SIG-M5 treated with dmso at 0.1 percent for 504 hours (cell line): ENCODE measurements at regions not wholly inside any gene's neighbourhood (a gene's known extent, or its start where the extent isn't known, plus 50 kb on each side); places are given as distances from the start of the nearest gene placed in this dataset.
A peak's percentile ranks its signal among the peaks of the same experiment; 100 is the strongest.
"Not testable (repeated sequence)": the region's sequence is repeated elsewhere in the genome, so short reads cannot be mapped to it uniquely, and the experiment has no call there.

Experiments used
- DNase-seq: peaks from one replicate; lab custom pipeline; 2025; ENCODE audit not compliant: unreplicated experiment; lab: John Stamatoyannopoulos, UW

GRCh38 chr17:63171428-63172393, 205.7 kb downstream of the TANC2 start:
- DNase-seq, result no peak

DNA sequence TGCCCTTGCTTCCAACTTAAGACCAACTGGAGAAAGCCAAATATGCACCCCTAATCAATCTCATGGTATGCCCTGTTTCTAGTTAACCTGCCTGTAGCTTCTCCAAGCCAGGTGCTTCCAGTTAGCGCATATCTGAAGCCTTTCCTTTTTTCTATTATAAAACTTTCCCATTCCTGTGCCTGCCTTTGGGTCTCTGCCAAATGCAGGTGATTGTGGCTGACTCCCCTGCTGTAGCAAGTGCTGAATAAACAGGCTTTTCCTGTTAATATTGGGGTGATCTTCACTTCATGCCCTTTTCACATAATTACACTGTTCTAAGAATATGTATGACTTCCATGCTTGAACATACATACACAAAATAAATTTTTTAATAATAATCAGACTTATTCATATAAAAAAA, 207.4 kb downstream of the TANC2 start:
- DNase-seq, result no peak

DNA sequence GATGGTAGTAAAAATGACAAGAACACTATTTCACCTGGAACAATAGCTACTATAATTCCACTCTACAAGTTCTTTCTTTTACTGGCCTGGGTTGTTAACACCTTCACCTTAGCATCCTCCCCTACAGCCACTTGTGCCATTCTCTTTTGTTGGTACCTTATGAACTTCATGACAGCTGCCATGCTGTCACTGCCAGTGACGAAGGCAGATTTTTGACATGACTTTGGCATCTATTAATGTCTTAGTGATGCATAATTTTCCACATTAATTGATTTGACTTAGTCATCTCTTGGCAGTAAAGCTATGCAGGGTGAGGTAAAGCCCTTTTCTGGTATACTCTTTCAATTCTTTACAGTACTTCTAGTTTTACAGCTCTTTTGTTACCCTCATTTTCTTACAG, 207.9 kb downstream of the TANC2 start:
- no peak for DNase-seq

GRCh38 chr17:63178530-63178929, 212.5 kb downstream of the TANC2 start:
- no peak for DNase-seq

DNA sequence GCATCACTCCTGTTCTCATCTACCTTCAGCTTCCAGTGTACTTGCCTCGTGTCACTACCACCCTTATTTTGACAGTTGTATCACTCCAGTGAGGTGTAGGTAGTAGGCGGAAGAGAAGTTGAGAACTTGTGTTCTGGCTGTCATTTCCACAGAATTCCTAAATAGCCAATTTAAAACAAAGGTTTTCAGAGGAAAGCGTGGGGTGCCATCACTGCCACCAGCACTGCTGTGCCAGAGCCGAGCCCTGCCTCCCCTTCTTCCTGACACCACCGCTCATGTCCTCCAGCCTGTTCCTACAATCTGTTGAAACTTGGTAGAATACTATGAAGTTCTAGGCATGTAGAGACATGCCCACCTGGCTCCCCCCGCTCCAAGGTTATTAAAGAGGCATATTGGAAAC, 215.8 kb downstream of the TANC2 start:
- no peak for DNase-seq

GRCh38 chr17:63185420-63185819, 219.4 kb downstream of the TANC2 start:
- DNase-seq, result no peak

DNA sequence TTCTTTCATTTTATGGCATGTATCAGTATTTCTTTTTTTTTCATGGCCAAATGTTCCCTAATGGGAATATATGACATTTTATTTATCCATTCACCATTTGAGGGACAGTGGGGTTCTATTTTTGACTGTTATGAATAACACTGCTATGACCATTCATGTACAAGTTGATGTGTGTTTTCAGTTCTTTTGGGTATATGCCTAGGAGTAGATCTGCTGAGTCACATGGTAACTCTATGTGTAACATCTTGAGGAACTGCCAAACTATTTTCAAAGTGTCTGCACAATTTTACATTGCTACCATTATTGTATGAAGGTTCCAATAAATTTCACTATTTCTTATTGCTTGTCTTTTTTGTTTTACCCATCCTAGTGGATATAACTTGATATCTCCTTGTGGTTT, 223.0 kb downstream of the TANC2 start:
- DNase-seq, result peak; percentile 30

DNA sequence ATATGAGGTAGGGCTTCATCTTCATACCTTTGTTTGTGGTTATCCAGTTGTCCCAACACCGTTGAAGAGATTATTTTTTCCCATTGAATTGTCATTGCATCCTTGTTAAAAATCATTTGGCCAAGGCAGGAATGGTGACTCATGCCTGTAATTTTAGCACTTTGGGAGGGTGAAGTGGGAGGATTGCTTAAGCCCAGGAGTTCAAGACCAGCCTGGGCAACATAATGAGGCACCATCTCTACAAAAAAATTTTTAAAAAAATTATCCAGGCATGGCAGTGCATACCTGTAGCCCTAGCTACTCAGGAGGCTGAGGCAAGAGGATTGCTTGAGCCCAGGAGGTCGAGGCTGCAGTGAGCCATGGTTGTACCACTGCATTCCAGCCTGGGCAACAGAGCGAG, 223.9 kb downstream of the TANC2 start:
- DNase-seq, result no peak

DNA sequence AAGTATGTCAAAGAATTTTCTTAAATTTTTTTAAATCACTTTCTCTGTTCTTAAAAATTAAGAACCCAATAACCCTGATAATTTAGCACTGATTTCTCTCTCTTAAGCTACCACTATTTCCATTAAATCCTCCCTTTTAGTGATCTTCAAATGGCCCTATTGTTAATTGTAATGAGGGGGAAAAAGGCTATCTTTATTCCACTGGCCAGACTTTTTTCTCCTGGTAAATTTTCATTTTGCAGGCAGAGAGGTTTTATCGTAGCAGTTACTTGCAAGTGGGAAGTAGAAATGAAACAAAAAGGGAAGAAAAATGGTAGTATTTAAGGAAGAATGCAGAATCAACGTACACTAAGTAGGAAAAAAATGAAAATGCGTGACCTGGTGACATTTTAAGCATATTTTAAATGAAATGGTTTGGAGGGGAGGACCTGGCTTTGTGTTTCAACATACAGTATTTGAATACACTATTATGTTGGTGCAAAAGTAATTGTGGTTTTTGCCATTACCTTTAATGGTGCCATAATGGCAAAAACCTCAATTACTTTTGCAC, 224.9 kb downstream of the TANC2 start:
- DNase-seq, result no peak

DNA sequence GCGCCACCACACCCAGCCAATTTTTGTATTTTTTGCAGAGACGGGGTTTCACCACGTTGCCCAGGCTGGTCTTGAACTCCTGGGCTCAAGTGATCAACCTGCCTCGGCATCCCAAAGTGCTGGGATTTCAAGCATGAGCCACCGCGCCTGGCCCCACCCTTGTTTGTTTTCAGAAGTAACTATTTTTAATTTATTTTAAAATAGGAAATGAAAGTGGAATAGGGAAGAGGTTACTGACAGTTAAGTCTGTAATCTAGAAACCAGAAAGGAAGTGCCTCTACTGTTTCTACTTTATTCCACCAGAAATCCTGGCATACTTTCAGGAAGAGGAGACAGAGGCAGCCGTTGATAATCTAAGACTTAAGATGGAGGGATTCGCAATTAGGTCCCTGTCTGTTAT, 225.6 kb downstream of the TANC2 start:
- DNase-seq, result peak; percentile 95

- DNase-seq, result no peak
These were observed 227.8 kb downstream of the TANC2 start for GRCh38 chr17:63193827-63194226.

GRCh38 chr17:63196772-63197335, 230.8 kb downstream of the TANC2 start:
- no peak for DNase-seq

GRCh38 chr17:63203652-63204051, 237.6 kb downstream of the TANC2 start:
- no peak for DNase-seq

GRCh38 chr17:63221939-63222338, 224.2 kb downstream of the CYB561 start:
- DNase-seq, result peak; percentile 29

DNA sequence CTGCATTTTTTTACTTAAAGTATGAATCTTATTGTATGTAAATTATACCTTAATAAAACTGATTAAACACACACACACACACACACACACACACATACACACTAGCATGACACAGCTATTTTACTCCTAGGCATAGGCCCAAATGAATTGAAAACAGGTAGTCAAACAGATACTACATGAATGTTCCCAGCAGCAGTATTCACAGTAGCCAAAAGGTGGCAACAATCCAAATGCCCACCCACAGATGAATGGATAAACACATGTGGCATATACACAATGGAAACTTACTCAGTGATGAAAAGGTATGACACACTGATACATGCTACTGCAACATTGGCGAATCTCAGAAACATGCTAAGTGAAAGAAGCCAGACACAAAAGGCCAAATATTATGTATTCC, 223.5 kb downstream of the CYB561 start:
- DNase-seq, result no peak

DNA sequence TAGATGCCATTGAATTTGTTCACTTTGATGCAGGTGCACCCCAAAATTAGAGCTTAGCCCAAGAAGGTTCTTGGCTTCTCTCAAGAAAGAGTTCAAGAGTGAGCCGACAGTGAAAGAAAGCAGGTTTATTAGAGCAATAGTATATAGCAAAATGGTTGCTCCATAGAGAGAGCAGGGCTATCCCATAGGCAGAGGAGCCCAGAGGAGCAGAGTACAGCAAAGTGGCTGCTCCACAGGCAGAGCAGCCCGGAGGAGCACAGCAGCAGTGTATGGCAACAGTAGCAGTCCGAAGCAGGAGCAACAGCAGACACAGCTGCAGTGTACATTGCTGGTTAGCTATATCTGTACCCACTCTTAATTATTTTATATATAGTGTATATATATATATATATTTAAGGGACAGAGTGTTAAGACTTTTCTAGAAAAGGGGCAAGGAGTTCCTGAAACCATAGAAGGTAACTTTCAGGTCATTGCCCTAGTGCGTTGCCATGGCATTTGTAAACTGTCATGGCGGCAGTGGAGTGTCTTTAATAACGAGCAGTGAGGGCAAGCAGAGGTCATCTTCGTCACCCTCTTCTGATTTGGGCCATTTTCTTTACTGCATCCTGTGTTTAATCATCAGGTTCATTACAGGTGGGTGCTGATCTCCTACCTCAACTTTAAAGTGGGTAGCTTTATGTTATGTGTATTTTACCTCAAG, 222.7 kb downstream of the CYB561 start:
- no peak for DNase-seq

DNA sequence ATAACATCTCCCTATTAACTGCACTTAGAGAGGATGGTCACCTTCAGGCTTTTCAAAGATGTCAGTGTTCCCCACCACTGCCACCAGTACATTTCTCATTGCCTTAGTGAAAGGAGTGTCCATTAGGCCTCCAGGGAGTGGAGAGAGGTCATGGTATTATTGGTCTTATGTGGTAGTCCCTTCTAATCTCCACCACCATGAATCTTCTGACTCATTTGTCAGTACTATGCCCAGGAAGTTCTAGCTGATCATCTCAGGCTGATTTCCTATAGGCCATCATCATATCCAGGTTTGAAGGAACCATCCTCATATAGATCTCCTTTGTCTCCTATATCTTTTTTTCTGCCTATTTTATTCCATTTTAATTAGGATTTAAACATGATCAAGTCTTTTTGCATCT, 221.5 kb downstream of the CYB561 start:
- no peak for DNase-seq

- not testable (repeated sequence) for DNase-seq
These were observed 219.4 kb downstream of the CYB561 start for GRCh38 chr17:63226720-63227119.

DNA sequence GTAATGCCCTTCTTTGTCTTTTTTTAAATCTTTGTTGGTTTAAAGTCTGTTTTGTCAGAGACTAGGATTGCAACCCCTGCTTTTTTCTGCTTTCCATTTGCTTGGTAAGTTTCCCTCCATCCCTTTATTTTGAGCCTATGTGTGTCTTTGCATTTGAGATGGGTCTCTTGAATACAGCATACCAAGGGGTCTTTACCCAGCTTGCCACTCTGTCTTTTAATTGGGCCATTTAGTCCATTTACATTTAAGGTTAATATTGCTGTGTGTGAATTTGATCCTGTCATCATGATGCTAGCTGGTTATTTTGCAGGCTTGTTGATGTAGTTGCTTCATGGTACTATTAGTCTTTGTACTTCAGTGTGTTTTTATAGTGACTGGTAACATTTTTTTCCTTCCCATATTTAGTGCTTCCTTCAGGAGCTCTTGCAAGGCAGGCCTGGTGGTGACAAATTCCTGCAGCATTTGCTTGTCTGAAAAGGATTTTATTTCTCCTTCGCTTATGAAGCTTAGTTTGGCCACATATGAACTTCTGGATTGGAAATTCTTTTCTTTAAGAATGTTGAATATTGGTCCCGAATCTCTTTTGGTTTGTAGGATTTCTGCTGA, 215.0 kb downstream of the CYB561 start:
- DNase-seq, result not testable (repeated sequence)

DNA sequence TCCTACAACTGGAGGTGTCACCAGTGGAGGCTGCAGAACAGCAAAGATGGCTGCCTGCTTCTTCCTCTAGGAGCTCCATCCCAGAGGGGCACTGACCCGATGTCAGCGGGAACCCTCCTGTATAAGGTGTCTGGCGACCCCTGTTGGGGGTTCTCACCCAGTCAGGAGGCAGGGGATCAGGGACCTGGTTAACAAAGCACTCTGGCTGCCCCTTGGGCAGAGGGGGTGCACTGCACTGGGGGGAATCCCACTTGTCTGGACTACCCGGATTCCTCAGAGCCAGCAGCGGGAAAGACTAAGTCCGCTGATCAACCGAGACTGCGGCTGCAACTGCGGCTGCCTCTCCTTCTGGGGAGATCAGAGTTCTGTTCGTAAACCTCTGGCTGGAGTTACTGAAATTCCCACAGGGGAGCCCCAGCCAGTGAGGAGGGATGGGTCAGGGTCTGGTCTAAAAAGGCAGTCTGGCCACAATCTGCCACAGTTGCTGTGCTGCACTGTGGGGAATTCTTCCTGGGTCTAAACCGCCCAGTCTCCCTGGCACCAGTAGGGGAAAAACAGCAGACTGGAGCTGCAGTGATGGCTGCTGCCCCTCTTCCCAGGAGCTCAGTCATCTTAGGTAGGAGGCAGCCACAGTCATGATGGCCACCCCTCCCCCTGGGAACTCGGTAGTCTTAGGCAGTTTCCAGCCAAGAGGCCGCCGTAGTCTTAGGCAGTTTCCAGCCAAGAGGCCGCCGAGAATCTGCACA, 213.4 kb downstream of the CYB561 start:
- DNase-seq, result no peak

GRCh38 chr17:63240106-63240505, 206.0 kb downstream of the CYB561 start:
- no peak for DNase-seq
